Type B pancreatic cell (in vitro differentiated cells): ENCODE measurements at regions not wholly inside any gene's neighbourhood (a gene's known extent, or its start where the extent isn't known, plus 50 kb on each side); places are given as distances from the start of the nearest gene placed in this dataset.
A peak's percentile ranks its signal among the peaks of the same experiment; 100 is the strongest.
"Not testable (repeated sequence)": the region's sequence is repeated elsewhere in the genome, so short reads cannot be mapped to it uniquely, and the experiment has no call there.

Source experiments
- DNase-seq: peaks from one replicate; pipeline ENCODE4 v3.0.0; 2021; ENCODE audit warnings: mixed read lengths; ENCODE audit not compliant: unreplicated experiment; ENCODE audit errors: extremely low spot score
- H3K27ac Mint-ChIP-seq: 2 replicates; pipeline ENCODE4 v1.8.0; 2021; ENCODE audit warnings: mild to moderate bottlenecking, mixed read lengths
- H3K27me3 Mint-ChIP-seq: 2 replicates; pipeline ENCODE4 v1.8.0; 2021; ENCODE audit warnings: mixed read lengths
- H3K36me3 Mint-ChIP-seq: 2 replicates; pipeline ENCODE4 v1.8.0; 2021; ENCODE audit warnings: mixed read lengths
- H3K4me1 Mint-ChIP-seq: one replicate; pipeline ENCODE4 v1.8.0; 2021; ENCODE audit warnings: mixed read lengths; ENCODE audit not compliant: unreplicated experiment
- H3K4me3 Mint-ChIP-seq: 2 replicates; pipeline ENCODE4 v1.8.0; 2021; ENCODE audit warnings: mild to moderate bottlenecking, mixed read lengths
- H3K9me3 Mint-ChIP-seq: 2 replicates; pipeline ENCODE4 v1.8.0; 2021; ENCODE audit warnings: mixed read lengths
- TF ChIP-seq, protein P1 (sequence below): fragments of 200-600 bp; sonication (generic); conservative IDR thresholded peaks from 2 replicates; pipeline ENCODE4 v1.5.0; 2021; ENCODE audit warnings: antibody characterized with exemption, mild to moderate bottlenecking

DNA sequence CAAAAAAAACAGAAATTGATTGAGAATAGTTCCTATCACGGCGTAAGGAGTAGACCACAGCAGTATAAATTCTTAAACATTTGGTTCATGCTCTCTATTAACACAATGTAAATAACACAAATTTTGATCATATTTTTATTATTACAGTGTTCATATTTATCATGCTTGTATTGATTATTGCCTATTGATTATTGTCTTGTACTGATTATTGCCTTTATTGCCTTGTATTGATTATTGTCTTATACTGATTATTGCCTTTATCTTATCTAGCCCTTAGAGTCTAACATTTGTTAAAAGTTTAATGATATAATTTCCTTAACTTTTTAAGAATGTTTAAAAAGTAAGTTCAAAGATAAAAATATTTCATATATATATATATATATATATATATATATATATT lies 460.7 kb downstream of the KCNT2 start:
- TF ChIP-seq, protein P1, sequence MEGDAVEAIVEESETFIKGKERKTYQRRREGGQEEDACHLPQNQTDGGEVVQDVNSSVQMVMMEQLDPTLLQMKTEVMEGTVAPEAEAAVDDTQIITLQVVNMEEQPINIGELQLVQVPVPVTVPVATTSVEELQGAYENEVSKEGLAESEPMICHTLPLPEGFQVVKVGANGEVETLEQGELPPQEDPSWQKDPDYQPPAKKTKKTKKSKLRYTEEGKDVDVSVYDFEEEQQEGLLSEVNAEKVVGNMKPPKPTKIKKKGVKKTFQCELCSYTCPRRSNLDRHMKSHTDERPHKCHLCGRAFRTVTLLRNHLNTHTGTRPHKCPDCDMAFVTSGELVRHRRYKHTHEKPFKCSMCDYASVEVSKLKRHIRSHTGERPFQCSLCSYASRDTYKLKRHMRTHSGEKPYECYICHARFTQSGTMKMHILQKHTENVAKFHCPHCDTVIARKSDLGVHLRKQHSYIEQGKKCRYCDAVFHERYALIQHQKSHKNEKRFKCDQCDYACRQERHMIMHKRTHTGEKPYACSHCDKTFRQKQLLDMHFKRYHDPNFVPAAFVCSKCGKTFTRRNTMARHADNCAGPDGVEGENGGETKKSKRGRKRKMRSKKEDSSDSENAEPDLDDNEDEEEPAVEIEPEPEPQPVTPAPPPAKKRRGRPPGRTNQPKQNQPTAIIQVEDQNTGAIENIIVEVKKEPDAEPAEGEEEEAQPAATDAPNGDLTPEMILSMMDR, result no peak
- DNase-seq, result no peak
- no peaks in the 10 kb centered on the region for H3K36me3 Mint-ChIP-seq
- H3K27me3 Mint-ChIP-seq, result no peaks in the 10 kb centered on the region
- H3K27ac Mint-ChIP-seq, result no peak overlapping the region
- no peak overlapping the region for H3K4me3 Mint-ChIP-seq
- H3K4me1 Mint-ChIP-seq, result peaks cover under 1% of the 10 kb centered on the region
- H3K9me3 Mint-ChIP-seq, result peaks cover 4% of the 10 kb centered on the region

DNA sequence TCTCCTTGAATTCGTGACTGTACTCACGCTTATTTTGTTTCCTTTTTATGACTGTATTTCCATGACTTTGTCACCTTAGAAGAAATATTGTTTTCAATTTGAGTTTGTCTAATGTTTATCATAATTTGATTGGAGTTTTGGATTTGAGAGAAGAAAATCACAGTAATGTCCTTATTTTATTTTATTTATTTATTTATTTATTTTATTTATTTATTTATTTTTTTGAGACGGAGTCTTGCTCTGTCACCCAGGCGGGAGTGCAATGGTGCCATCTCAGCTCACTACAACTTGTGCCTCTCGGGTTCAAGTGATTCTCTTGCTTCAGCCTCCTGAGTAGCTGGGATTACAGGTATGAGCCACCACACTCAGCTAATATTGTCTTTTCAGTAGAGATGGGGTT lies 463.1 kb downstream of the KCNT2 start:
- H3K36me3 Mint-ChIP-seq, H3K27ac Mint-ChIP-seq, H3K4me3 Mint-ChIP-seq, DNase-seq, H3K27me3 Mint-ChIP-seq, H3K4me1 Mint-ChIP-seq, H3K9me3 Mint-ChIP-seq: not testable (repeated sequence)

DNA sequence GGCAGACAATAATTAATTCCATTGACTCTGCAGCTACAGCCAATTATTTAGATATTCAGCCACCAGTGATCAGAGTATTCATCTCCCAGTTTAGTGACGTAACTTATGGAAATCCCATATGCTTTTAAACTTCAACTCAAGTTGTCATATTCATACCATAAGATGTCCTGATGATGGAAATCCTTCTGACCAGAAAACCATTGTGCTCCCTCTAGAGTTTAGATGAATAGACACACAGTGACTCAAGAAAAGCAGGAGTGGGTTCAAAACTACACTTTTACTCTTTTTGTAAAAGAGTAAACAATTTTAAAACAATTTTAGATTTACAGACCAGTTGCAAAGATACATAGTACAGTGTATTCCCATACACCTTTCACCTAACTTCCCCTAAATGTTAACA lies 463.7 kb downstream of the KCNT2 start:
- no peaks in the 10 kb centered on the region for H3K36me3 Mint-ChIP-seq
- peaks cover 9% of the 10 kb centered on the region for H3K4me1 Mint-ChIP-seq
- H3K9me3 Mint-ChIP-seq, result peaks cover 4% of the 10 kb centered on the region
- TF ChIP-seq, protein P1, result no peak
- no peaks in the 10 kb centered on the region for H3K27me3 Mint-ChIP-seq
- no peak for DNase-seq
- no peak overlapping the region for H3K27ac Mint-ChIP-seq
- no peak overlapping the region for H3K4me3 Mint-ChIP-seq

DNA sequence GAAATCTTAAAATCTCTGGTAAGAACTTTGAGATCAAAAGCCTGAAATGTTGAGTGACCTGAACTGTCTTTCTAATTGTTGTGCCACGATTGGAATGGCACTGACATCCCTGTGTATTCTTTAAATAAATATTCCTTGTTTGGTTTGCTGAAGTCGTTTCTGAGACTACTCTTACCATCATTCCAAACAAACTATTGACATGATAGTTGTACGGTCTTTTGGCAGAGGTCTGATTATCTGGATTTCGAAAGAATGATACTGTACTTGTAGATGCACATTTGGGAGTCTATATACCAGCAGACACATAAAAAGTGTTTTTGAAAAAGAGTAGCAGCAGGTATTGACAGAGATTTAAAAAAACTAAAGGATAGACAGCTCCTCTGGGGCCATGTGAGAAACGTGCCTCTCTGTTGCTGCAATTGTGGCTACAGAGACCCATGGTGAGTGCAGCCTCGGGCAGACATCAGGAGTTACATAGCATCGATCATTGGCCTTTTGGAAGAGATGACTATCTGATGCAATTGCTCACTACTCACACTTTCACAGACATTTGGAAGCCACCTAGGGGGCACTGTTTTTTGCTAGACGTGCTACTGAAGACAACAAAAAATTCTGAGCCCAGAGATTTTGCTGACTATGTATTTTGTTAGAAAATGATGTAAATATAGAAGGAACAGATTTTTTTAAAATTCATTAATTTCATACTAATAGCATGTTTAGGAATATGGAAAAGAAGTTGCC lies 464.5 kb downstream of the KCNT2 start:
- DNase-seq, result no peak
- no peaks in the 10 kb centered on the region for H3K27me3 Mint-ChIP-seq
- no peak overlapping the region for H3K27ac Mint-ChIP-seq
- TF ChIP-seq, protein P1, result peak; percentile 41
- H3K4me1 Mint-ChIP-seq, result peaks cover 9% of the 10 kb centered on the region
- H3K4me3 Mint-ChIP-seq, result no peak overlapping the region
- no peaks in the 10 kb centered on the region for H3K36me3 Mint-ChIP-seq
- peaks cover 4% of the 10 kb centered on the region for H3K9me3 Mint-ChIP-seq

DNA sequence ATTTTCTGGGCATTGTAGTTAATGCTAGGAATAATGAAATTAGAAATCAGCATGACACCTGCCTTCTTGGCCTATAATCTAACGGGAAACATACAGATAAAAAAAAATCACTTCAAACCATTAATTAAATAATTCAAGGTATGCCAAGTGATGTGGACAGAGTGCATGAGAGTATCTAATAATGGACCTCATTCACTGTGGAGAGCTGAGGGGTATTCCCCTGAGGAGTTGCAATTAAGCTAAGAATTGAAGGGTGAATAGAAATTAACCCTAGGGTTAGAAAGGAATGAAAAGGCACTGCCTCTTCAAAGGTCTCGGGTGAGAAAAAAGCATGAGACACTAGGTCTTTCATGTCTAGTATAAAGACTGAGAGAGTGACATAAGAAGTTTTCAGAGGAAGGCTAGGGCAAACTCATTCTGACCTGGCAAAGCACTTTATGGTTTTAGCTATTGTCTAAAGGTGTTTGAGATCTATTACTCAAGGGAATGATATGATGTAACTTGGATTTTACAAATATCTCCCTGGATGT lies 466.1 kb downstream of the KCNT2 start:
- no peak overlapping the region for H3K4me3 Mint-ChIP-seq
- H3K36me3 Mint-ChIP-seq, result no peaks in the 10 kb centered on the region
- no peak overlapping the region for H3K27ac Mint-ChIP-seq
- TF ChIP-seq, protein P1, result no peak
- H3K9me3 Mint-ChIP-seq, result peaks cover 4% of the 10 kb centered on the region
- no peak for DNase-seq
- peaks cover 9% of the 10 kb centered on the region for H3K4me1 Mint-ChIP-seq
- no peaks in the 10 kb centered on the region for H3K27me3 Mint-ChIP-seq

DNA sequence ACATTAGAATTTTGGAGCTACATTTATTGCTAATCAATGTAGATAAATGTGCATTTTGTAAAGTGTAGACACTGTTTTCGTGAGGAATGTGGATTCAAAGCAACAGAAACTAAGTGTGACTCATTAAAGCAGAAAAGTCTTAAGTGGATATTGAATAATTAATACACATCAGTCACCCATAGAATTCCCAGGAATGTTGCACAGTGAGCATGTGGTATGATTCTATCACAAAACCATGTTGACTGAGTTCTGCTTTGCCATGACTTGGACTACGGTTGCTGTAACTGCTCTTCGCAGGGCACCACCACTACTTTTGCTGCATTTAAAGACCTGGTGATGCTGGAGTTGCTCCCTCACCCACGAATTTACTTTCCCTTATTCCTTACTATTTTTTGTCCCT lies 471.8 kb downstream of the KCNT2 start:
- no peaks in the 10 kb centered on the region for H3K9me3 Mint-ChIP-seq
- no peak overlapping the region for H3K27ac Mint-ChIP-seq

More for the DNA sequence above, 471.8 kb downstream of the KCNT2 start:
- H3K36me3 Mint-ChIP-seq, result no peaks in the 10 kb centered on the region
- TF ChIP-seq, protein P1, result no peak
- no peak for DNase-seq
- H3K4me1 Mint-ChIP-seq, result no peaks in the 10 kb centered on the region
- no peak overlapping the region for H3K4me3 Mint-ChIP-seq
- no peaks in the 10 kb centered on the region for H3K27me3 Mint-ChIP-seq
